ENCODE measurements at regions not wholly inside any gene's neighbourhood (a gene's known extent, or its start where the extent isn't known, plus 50 kb on each side); places are given as distances from the start of the nearest gene placed in this dataset.

DNA sequence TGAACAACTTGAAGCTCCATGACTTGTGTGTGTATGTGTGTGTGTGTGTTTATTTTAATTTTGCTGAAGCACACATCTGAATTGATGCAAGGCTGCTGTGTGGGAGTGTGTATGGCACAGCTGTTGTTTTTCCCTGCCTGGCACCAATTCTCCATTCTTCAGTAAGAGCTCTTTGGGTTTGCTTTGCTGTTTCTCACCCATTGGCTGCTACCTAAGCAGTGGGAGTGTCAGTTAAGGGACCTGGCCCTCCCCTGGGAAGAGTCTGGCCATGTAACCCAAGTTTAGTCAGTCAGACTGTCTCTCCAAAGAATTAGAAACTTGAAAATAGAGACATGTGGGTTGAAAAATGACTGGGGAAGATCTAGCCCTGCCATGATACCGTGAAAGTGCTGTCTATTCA is 126.2 kb upstream of the SYNPR start:
- TF ChIP-seq, protein P1, sequence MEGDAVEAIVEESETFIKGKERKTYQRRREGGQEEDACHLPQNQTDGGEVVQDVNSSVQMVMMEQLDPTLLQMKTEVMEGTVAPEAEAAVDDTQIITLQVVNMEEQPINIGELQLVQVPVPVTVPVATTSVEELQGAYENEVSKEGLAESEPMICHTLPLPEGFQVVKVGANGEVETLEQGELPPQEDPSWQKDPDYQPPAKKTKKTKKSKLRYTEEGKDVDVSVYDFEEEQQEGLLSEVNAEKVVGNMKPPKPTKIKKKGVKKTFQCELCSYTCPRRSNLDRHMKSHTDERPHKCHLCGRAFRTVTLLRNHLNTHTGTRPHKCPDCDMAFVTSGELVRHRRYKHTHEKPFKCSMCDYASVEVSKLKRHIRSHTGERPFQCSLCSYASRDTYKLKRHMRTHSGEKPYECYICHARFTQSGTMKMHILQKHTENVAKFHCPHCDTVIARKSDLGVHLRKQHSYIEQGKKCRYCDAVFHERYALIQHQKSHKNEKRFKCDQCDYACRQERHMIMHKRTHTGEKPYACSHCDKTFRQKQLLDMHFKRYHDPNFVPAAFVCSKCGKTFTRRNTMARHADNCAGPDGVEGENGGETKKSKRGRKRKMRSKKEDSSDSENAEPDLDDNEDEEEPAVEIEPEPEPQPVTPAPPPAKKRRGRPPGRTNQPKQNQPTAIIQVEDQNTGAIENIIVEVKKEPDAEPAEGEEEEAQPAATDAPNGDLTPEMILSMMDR (IDR thresholded peaks at IDR 0.05), result no peak
- TF ChIP-seq EZH2 (IDR thresholded peaks at IDR 0.05) (no peak), EZH2phosphoT487 (IDR thresholded peaks at IDR 0.05) (no peak)

Data from neural progenitor cell (in vitro differentiated cells).